ENCODE measurements at regions not wholly inside any gene's neighbourhood (a gene's known extent, or its start where the extent isn't known, plus 50 kb on each side); places are given as distances from the start of the nearest gene placed in this dataset.
A peak's percentile ranks its signal among the peaks of the same experiment; 100 is the strongest.

DNA sequence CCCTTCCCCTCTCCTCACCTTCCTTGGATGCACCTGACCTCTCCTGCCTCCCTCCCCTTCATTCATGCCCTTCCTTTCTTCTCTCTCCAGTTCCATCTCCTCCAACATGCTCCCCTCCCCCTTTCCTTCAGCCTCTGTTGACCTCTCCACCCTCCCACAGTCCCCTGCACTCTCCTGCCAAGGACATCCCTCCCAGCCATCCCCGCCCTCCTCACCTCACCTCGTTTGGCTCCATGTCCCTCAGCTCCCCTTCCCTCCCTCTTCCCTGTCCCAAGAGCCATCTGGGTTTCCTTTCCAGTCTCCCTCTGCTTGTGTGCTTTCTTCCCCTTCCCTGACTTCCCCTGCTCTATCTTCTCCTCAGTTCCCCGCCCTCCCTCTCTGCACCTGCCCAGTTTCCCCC, 819.7 kb downstream of the KCNJ18 start:
- no peaks in the 10 kb centered on the region for H3K4me1 ChIP-seq
- DNase-seq = no peak
- TF ChIP-seq, protein P1, sequence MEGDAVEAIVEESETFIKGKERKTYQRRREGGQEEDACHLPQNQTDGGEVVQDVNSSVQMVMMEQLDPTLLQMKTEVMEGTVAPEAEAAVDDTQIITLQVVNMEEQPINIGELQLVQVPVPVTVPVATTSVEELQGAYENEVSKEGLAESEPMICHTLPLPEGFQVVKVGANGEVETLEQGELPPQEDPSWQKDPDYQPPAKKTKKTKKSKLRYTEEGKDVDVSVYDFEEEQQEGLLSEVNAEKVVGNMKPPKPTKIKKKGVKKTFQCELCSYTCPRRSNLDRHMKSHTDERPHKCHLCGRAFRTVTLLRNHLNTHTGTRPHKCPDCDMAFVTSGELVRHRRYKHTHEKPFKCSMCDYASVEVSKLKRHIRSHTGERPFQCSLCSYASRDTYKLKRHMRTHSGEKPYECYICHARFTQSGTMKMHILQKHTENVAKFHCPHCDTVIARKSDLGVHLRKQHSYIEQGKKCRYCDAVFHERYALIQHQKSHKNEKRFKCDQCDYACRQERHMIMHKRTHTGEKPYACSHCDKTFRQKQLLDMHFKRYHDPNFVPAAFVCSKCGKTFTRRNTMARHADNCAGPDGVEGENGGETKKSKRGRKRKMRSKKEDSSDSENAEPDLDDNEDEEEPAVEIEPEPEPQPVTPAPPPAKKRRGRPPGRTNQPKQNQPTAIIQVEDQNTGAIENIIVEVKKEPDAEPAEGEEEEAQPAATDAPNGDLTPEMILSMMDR (IDR thresholded peaks at IDR 0.05; ENCODE audit: insufficient read depth in 1 of 2, low read depth in 1 of 2, low read length in 1 of 2, severe bottlenecking in 1 of 2, unreplicated experiment in 1 of 2) = no peak
- Mint-ChIP-seq H3K27ac (ENCODE audit: unreplicated experiment) (no peak overlapping the region), H3K4me1 (ENCODE audit: low read depth, unreplicated experiment) (no peaks in the 10 kb centered on the region), H3K36me3 (ENCODE audit: insufficient read depth, unreplicated experiment) (no peaks in the 10 kb centered on the region), H3K4me3 (ENCODE audit: unreplicated experiment) (no peak overlapping the region), H3K27me3 (ENCODE audit: insufficient read depth, unreplicated experiment) (no peaks in the 10 kb centered on the region), H3K9me3 (ENCODE audit: unreplicated experiment) (peaks cover 9% of the 10 kb centered on the region)
- POLR2A ChIA-PET = no interaction called here
- 0 out of 2 replicates have a peak, but pooled peaks cover 3% of the 10 kb centered on the region for H3K9me3 ChIP-seq
- H3K36me3 ChIP-seq (ENCODE audit: control insufficient read depth, insufficient read depth, low read length) = no peaks in the 10 kb centered on the region
- CTCF ChIA-PET = no interaction called here
- BruUV-seq (replicated peaks) = no TSS peak
- no peaks in the 10 kb centered on the region for H3K27me3 ChIP-seq (replicated peaks; ENCODE audit: control insufficient read depth, insufficient read depth, low read length)
- intact Hi-C loops (cut with micrococcal nuclease; ENCODE audit: unreplicated experiment) = no loop called here
- no peak overlapping the region for H3K4me3 ChIP-seq (ENCODE audit: low read depth, low read length)

DNA sequence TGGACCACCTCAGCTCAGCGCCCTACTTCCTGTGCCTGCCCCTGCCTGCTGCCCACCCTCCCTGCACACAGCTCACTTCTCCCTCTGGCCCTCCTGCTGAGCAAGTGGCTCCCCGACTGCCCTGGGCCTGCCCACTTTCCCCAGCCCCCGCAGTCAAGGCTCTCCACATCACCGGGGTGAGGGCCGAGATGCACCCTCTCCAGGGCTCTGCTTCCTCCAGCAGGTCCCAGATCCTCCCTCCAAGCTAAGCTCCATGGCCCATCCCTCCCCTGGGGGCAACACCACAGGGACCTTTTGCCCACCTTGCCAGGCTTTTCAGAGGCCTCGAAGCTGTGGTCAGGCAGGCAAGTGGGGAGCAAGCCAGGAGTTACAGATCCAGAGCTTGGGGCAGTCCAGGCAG, 820.2 kb downstream of the KCNJ18 start:
- no peaks in the 10 kb centered on the region for H3K36me3 ChIP-seq (ENCODE audit: control insufficient read depth, insufficient read depth, low read length)
- H3K9me3 ChIP-seq = 0 out of 2 replicates have a peak, but pooled peaks cover 3% of the 10 kb centered on the region
- no peak overlapping the region for H3K4me3 Mint-ChIP-seq (ENCODE audit: unreplicated experiment)
- DNase-seq = no peak
- intact Hi-C loops (cut with micrococcal nuclease; ENCODE audit: unreplicated experiment) = no loop called here
- H3K27me3 ChIP-seq (replicated peaks; ENCODE audit: control insufficient read depth, insufficient read depth, low read length) = no peaks in the 10 kb centered on the region
- TF ChIP-seq, protein P1 (IDR thresholded peaks at IDR 0.05; ENCODE audit: insufficient read depth in 1 of 2, low read depth in 1 of 2, low read length in 1 of 2, severe bottlenecking in 1 of 2, unreplicated experiment in 1 of 2) = no peak
- H3K36me3 Mint-ChIP-seq (ENCODE audit: insufficient read depth, unreplicated experiment) = no peaks in the 10 kb centered on the region
- H3K9me3 Mint-ChIP-seq (ENCODE audit: unreplicated experiment) = peaks cover 9% of the 10 kb centered on the region
- no TSS peak for BruUV-seq (replicated peaks)
- POLR2A ChIA-PET = no interaction called here
- H3K4me1 ChIP-seq = no peaks in the 10 kb centered on the region
- H3K27ac Mint-ChIP-seq (ENCODE audit: unreplicated experiment) = no peak overlapping the region
- no peaks in the 10 kb centered on the region for H3K27me3 Mint-ChIP-seq (ENCODE audit: insufficient read depth, unreplicated experiment)
- H3K4me3 ChIP-seq (ENCODE audit: low read depth, low read length) = no peak overlapping the region
- CTCF ChIA-PET = no interaction called here
- H3K4me1 Mint-ChIP-seq (ENCODE audit: low read depth, unreplicated experiment) = no peaks in the 10 kb centered on the region

DNA sequence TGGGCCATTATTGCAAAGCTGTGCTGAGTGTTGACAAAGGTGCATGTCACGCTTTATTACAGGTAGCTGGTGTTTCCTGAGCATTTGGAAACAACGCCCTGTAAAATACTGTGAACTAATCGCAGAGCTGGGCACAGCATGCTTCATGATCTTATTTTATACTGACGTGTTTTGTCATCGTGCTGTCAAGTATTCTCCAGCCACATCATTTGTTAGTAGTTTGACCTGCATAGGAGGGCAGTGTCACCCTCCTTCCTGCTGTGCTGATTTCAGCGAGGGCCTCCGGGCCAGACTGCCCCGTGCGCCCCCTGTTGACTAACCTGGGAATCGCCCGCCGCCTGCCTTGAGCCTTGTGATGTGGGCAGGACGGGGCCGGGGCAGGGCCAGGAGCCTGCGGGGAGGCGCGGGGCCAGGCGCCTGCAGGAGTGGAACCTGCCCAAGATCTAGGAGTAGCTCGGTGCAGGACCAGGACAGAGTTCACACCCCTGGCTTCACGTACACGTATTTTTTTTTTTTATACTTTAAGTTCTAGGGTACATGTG, 820.7 kb downstream of the KCNJ18 start:
- POLR2A ChIA-PET = no interaction called here
- no peaks in the 10 kb centered on the region for H3K4me1 Mint-ChIP-seq (ENCODE audit: low read depth, unreplicated experiment)
- Histone ChIP-seq H3K36me3 (ENCODE audit: control insufficient read depth, insufficient read depth, low read length) (no peaks in the 10 kb centered on the region), H3K4me1 (no peaks in the 10 kb centered on the region), H3K4me3 (ENCODE audit: low read depth, low read length) (no peak overlapping the region), H3K27me3 (replicated peaks; ENCODE audit: control insufficient read depth, insufficient read depth, low read length) (no peaks in the 10 kb centered on the region), H3K9me3 (0 out of 2 replicates have a peak, but pooled peaks cover 3% of the 10 kb centered on the region)
- TF ChIP-seq, protein P1 (IDR thresholded peaks at IDR 0.05; ENCODE audit: insufficient read depth in 1 of 2, low read depth in 1 of 2, low read length in 1 of 2, severe bottlenecking in 1 of 2, unreplicated experiment in 1 of 2) = peak in 1 of 2 experiments; percentile 42
- H3K9me3 Mint-ChIP-seq (ENCODE audit: unreplicated experiment) = peaks cover 9% of the 10 kb centered on the region
- DNase-seq = peak in 1 of 2 experiments; percentile 5
- H3K27me3 Mint-ChIP-seq (ENCODE audit: insufficient read depth, unreplicated experiment) = no peaks in the 10 kb centered on the region
- H3K27ac Mint-ChIP-seq (ENCODE audit: unreplicated experiment) = no peak overlapping the region
- BruUV-seq (replicated peaks) = no TSS peak
- H3K4me3 Mint-ChIP-seq (ENCODE audit: unreplicated experiment) = no peak overlapping the region
- intact Hi-C loops (cut with micrococcal nuclease; ENCODE audit: unreplicated experiment) = no loop called here
- no peaks in the 10 kb centered on the region for H3K36me3 Mint-ChIP-seq (ENCODE audit: insufficient read depth, unreplicated experiment)
- CTCF ChIA-PET = no interaction called here
